GM23248 (cell line): ENCODE measurements at regions not wholly inside any gene's neighbourhood (a gene's known extent, or its start where the extent isn't known, plus 50 kb on each side); places are given as distances from the start of the nearest gene placed in this dataset.

Experiments used
- EZH2 ChIP-seq: fragments of 200-600 bp; sonication (generic); IDR thresholded peaks from 2 replicates; pipeline ENCODE4 v1.6.1; 2018; ENCODE audit warnings: antibody characterized with exemption, mild to moderate bottlenecking; ENCODE audit not compliant: insufficient read depth, poor library complexity, severe bottlenecking
- EZH2phosphoT487 ChIP-seq: fragments of 200-600 bp; sonication (generic); IDR thresholded peaks from 2 replicates; pipeline ENCODE4 v1.6.1; 2018; ENCODE audit warnings: antibody characterized with exemption, moderate library complexity, mild to moderate bottlenecking, low read depth; ENCODE audit not compliant: insufficient read depth

GRCh38 chr6:9606435-9607134 lies 808.3 kb downstream of the TFAP2A start:
- no peak for TF ChIP-seq EZH2
- no peak for TF ChIP-seq EZH2phosphoT487
